Astrocyte of the spinal cord (primary cell): ENCODE measurements at regions not wholly inside any gene's neighbourhood (a gene's known extent, or its start where the extent isn't known, plus 50 kb on each side); places are given as distances from the start of the nearest gene placed in this dataset.

Experiments used
- DNase-seq: peaks from one replicate; pipeline ENCODE4 v3.0.0; 2011; ENCODE audit warnings: low read depth, low spot score
- H3K4me3 ChIP-seq: 2 replicates; pipeline ENCODE4 v1.5.1; 2011; ENCODE audit warnings: low read depth, mild to moderate bottlenecking, low read length, moderate library complexity
- in situ Hi-C: cut with HindIII; loops from 2 replicates; pipeline ENCODE4 v1.10.0; 2017; ENCODE audit warnings: low sequenced_read_pairs
- TF ChIP-seq, protein P1 (sequence below): IDR thresholded peaks from 2 replicates; pipeline ENCODE4 v1.5.1; 2012; ENCODE audit warnings: low read depth, mild to moderate bottlenecking, low read length, inconsistent platforms

DNA sequence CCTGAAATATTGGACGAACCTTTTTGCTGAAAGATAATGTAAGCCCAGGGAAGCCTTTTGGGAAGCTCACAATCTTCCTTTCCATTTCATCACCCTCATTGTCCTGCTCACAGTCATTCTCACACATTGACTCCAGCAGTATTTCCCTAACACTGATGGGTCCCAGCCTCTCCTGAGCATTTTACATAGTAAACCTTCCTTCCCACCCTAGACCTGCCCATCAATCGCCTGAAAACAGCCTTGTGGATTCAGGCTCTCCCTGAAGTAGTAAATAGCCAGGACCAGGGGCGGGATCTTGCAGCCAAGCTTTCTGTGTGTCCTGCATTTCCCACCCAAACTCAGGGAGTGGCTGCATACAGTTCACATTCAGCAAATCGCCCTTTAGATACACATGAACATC lies 149.9 kb downstream of the CYRIA start:
- no peak for DNase-seq
- in situ Hi-C loops = no loop called here
- no peak overlapping the region for H3K4me3 ChIP-seq
- TF ChIP-seq, protein P1, sequence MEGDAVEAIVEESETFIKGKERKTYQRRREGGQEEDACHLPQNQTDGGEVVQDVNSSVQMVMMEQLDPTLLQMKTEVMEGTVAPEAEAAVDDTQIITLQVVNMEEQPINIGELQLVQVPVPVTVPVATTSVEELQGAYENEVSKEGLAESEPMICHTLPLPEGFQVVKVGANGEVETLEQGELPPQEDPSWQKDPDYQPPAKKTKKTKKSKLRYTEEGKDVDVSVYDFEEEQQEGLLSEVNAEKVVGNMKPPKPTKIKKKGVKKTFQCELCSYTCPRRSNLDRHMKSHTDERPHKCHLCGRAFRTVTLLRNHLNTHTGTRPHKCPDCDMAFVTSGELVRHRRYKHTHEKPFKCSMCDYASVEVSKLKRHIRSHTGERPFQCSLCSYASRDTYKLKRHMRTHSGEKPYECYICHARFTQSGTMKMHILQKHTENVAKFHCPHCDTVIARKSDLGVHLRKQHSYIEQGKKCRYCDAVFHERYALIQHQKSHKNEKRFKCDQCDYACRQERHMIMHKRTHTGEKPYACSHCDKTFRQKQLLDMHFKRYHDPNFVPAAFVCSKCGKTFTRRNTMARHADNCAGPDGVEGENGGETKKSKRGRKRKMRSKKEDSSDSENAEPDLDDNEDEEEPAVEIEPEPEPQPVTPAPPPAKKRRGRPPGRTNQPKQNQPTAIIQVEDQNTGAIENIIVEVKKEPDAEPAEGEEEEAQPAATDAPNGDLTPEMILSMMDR = no peak

DNA sequence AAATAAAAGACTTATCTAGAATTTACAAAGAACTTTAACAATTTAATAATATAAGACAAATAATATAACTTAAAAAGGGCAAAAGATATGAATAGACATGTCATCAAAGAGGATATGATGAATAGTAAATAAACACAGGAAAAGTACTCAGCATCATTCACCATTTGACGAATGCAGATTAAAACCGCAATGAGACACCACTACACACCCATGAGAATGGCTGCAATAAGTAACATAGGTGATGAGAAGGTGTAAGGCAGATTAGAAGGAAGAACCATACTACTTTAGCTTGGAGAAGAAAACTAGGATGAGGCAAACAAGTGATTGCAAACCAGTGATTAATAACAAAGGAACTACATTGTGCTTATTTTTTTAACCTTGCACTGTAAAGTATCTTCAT lies 152.0 kb downstream of the CYRIA start:
- TF ChIP-seq, protein P1 = no peak
- no peak for DNase-seq
- in situ Hi-C loops = no loop called here

DNA sequence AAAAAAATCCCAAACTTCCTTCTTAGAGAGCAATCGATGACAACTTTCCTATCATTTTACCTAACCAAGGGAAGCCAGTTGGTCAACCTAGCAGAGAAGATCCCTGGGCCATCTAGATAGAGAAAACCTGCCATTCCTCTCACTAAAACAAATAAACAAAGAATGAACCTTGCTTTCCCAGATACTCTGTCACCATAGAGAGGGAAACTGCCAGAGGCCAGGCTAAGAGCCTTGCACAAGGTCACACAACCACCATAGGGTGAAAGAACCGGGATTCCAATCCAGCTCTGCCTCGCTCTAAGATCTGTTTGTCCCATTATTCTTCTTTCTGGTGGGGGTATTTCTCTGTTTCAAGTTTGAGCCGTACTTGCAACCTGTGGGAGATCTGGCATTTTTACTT lies 154.6 kb downstream of the CYRIA start:
- in situ Hi-C loops = no loop called here
- TF ChIP-seq, protein P1 = no peak
- DNase-seq = no peak
- H3K4me3 ChIP-seq = no peak overlapping the region

More for the DNA sequence above, 152.0 kb downstream of the CYRIA start:
- no peak overlapping the region for H3K4me3 ChIP-seq

DNA sequence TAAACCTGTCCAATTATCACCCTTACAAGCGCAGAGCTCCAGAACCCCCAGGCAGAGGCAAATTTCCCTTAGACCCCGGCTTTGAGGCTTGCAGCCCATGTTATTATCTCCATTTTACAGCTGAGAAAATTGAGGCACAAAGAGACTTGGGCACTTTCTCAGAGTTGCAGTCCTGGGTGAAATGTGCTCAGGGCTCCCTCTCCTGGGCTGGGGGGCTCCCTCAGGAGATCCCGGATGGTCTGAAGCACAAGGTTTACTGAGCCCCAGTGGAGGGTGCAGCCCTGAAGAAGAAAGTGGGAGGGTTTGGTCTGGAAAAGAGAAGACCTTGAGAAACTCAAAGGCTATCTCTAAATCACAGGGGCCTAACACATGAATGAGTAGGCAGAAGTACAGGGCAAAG lies 156.6 kb downstream of the CYRIA start:
- TF ChIP-seq, protein P1 = no peak
- in situ Hi-C loops = no loop called here
- DNase-seq = no peak
- H3K4me3 ChIP-seq = no peak overlapping the region

DNA sequence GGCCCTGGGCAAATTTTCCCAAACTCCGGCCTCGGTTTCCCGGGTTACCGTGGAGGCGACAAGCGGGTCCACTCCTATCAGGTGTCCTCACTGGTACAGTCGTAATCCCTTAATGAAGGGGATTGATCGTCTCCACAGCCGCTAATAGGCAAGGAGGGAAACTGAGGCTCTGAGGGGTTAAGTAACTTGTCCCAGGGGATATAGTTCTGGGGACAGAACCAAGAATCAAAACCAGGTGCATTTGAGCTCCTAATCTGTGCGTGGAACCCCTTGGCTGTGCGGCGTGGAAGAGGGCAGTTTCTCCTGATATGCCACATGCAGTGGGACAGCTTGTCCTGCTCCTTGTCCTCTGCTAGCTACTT lies 157.2 kb downstream of the CYRIA start:
- DNase-seq = no peak
- no peak overlapping the region for H3K4me3 ChIP-seq
- TF ChIP-seq, protein P1 = no peak
- in situ Hi-C loops = no loop called here

DNA sequence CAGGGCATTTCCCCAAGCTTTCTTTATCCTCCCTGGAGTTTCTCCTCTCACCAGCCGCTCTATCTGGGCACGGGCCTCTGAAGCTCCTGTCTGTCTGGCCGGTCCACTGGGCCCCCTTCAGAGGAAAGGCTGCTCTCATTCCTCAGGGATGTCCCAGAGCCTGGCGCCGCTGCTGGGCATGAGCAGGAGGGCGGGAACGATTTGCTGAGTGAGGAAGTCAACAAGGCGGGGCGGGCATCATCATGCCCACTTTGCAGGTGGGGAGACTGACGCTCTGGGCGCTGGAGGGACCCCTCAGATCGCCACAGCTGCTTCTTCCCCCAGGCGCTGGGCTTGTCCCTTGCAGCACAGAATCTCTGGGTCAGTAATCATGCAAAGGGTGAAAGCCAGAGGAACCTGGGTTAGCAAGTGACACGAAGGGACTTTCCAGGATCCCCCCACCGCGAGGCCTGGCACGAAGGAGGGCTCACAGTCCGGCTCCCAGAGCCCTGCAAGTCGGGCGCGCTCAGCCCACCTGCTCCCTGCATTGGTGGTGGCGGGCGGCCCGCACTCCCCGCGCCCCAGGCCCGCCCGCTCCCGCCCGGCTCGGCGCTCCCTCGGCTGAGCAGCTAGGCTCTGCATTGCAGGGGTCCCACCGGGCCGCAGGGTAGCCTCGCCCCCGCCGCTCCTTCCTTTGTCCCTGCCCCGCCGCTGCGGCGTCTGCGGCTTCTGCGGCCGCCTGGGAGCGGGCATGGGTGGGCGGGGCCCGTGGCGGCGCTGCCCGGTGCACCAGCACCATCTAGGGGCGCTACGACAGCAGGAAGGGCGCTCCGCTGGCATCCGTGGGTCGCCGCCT lies 157.8 kb downstream of the CYRIA start:
- DNase-seq = peak; percentile 4
- in situ Hi-C loops = no loop called here
- no peak overlapping the region for H3K4me3 ChIP-seq
- TF ChIP-seq, protein P1 = peak; percentile 47

DNA sequence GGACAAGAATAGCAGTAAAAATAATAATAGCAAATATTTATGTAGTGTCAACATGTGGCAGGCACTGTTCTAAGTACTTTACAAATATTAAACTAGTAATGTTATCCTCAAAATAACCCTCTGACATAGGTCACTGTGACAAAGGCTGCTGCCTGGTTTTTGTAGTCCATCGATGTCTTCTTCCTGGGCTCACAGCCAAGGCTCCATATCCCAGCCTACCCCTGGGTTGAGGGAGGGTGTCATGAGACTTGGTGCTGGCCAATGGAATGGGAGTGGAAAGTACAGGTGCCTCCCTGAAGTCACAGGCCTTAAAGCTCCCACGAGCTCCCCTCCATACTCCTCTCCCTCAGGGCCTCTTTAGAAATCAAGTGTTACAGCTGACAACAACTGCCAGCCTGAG lies 159.3 kb downstream of the CYRIA start:
- no peak overlapping the region for H3K4me3 ChIP-seq
- TF ChIP-seq, protein P1 = no peak
- no peak for DNase-seq
- in situ Hi-C loops = no loop called here
